DOHH2 (cell line): ENCODE measurements at regions not wholly inside any gene's neighbourhood (a gene's known extent, or its start where the extent isn't known, plus 50 kb on each side); places are given as distances from the start of the nearest gene placed in this dataset.

Experiments
- EZH2phosphoT487 ChIP-seq: fragments of 200-600 bp; sonication (generic); IDR thresholded peaks from 2 replicates; pipeline ENCODE4 v1.6.1; 2017; ENCODE audit warnings: borderline replicate concordance, mild to moderate bottlenecking, antibody characterized with exemption, low read length, moderate library complexity, mixed read lengths
- TF ChIP-seq, protein P1 (sequence below): fragments of 200-600 bp; sonication (generic); IDR thresholded peaks from one replicate; pipeline ENCODE4 v1.5.1; 2014; ENCODE audit warnings: antibody characterized with exemption, mild to moderate bottlenecking, low read depth, low read length; ENCODE audit not compliant: poor library complexity, severe bottlenecking

DNA sequence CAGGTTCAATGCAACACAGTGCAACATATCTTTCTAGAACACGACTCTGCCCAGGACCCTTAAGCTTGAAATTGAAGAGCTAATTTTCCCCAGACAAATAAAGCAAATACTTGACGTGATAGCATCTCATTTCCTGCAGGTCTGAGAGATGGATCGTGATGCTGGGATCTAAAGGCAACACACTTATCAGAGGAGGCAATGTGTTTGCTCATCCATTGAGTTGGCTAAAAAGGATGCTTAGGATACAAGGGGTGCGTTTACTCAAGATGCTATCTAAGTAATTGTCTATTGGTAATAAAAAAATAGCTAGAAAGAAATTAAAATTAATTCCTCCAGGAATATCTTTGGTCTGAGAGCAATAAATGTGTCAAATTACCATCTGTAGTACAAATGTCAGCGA is 129.0 kb downstream of the SOCS6 start:
- TF ChIP-seq, protein P1, sequence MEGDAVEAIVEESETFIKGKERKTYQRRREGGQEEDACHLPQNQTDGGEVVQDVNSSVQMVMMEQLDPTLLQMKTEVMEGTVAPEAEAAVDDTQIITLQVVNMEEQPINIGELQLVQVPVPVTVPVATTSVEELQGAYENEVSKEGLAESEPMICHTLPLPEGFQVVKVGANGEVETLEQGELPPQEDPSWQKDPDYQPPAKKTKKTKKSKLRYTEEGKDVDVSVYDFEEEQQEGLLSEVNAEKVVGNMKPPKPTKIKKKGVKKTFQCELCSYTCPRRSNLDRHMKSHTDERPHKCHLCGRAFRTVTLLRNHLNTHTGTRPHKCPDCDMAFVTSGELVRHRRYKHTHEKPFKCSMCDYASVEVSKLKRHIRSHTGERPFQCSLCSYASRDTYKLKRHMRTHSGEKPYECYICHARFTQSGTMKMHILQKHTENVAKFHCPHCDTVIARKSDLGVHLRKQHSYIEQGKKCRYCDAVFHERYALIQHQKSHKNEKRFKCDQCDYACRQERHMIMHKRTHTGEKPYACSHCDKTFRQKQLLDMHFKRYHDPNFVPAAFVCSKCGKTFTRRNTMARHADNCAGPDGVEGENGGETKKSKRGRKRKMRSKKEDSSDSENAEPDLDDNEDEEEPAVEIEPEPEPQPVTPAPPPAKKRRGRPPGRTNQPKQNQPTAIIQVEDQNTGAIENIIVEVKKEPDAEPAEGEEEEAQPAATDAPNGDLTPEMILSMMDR: no peak
- TF ChIP-seq EZH2phosphoT487: no peak
